HG02588 (cell line): ENCODE measurements at regions not wholly inside any gene's neighbourhood (a gene's known extent, or its start where the extent isn't known, plus 50 kb on each side); places are given as distances from the start of the nearest gene placed in this dataset.
"Not testable (repeated sequence)": the region's sequence is repeated elsewhere in the genome, so short reads cannot be mapped to it uniquely, and the experiment has no call there.

Experiments used
- ATAC-seq: cut with Tn5 transposase; IDR thresholded peaks from one replicate; pipeline ENCODE4 v1.9.1; 2021; ENCODE audit warnings: mild to moderate bottlenecking, moderate library complexity; ENCODE audit not compliant: unreplicated experiment

DNA sequence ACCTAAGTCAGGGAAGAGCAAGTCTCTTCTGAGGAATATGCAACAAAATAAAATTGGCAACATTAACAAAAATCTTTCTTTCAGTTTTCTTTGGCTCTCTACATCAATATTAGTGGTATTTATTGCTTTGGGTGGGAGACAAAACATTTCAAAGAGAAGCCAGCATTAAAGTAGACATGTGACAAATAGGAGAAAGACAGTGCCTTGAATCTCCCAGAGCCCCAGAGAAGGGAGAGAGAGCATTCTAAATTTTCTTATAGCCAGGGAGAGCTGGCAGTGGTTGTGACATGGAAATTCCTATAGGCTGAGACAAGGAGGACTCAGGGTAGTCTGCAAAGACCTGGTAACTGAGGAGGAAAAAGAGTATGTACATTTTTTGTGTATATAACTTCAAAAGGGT is 79.4 kb upstream of the NREP start:
- ATAC-seq: no peak

DNA sequence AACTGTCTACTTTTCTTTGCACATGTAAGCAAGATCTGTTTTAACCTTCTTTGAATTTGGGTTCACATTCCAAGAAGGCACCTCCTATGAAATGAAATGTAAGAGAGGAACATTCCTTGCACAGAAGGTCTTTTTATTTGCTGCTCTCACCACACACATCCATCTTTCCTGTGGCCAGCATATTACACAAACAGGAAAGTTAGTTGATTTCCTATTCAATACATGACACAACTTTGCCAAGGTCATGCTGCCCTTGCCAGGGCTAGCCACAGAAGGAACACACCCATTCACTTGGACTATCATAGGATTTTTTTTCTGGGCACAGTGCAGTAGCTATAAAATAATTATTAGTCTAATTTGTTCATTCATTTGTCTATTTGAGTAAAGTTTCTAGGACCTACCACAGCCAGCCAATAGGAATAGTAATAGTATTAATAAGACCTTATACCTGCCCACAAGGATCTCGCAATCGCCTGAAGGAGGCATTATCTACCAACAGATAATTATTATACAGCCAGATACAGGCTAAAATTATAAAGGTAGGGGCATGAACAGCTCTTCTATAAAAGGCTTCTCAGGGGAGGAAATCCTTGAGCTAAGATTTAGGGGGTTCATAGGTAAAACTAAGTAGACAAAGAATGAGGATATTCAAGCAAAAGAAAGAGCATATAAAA is 78.1 kb upstream of the NREP start:
- ATAC-seq: no peak

DNA sequence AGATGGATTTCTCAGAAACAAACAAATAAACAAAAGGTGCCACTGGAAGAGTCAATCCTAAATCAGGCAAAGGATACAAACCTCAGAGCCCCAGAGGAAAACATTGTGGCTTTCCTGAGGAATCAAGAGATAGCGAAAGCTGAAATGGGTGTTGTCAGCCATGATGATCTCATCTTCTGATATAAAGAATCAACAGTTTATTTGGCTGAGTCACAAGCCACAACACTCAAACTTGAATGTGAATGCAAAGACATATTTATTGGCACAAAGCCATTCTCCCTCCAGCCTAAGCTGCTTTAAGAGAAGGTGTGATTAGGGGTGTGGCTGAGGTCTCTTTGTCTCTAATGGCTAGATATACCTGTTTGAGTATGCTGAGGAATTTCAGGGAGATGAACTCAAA is 73.3 kb upstream of the NREP start:
- no peak for ATAC-seq

DNA sequence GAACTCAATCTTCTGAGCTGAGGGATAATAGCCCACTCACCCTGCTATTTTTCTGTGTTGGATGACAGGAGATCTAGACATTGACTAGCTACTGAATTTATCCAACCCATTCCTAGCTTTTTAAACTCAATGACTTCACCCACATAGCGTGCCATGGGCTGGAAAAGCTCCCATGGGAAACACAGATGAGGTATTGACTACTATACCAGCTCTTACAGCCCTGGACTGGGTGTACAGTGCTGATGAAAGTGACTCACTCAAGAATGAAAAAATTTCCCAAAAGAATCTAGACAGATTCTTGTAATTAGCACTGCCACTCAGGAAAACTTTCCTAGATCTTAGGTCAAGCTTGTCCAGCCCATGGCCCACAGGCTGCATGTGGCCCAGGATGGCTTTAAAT is 72.7 kb upstream of the NREP start:
- no peak for ATAC-seq

DNA sequence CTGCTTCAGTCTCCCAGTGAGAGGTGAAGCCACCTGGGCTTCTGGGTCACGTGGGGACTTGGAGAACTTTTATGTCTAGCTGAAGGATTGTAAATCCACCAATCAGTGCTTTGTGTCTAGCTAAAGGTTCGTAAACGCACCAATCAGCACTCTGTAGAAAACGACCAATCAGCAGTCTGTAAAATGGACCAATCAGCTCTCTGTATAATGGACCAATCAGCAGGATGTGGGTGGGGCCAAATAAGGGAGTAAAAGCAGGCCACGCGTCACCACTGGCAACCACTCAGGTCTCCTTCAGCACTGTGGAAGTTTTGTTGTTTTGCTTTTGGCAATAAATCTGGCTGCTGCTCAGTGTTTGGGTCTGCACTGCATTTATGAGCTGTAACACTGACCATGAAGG is 69.1 kb upstream of the NREP start:
- ATAC-seq: no peak

DNA sequence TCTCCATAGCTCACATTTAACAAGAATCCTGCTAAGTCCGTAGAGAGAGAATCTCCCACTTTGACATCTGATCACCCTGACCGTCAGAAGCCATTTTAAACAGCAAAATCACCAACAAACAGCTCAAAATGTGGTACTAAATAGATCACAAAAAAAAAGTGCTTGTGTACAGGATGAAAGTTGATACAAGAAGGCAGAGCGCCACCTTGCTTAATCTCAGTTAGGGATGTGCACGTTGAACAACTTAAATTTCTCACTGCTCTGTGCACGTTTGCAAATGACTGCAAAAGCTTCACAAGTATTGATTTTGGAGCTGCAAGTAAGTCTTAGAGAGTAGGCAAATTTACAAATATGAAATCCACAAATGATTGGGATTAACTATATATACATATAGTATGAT is 63.1 kb upstream of the NREP start:
- ATAC-seq: no peak

DNA sequence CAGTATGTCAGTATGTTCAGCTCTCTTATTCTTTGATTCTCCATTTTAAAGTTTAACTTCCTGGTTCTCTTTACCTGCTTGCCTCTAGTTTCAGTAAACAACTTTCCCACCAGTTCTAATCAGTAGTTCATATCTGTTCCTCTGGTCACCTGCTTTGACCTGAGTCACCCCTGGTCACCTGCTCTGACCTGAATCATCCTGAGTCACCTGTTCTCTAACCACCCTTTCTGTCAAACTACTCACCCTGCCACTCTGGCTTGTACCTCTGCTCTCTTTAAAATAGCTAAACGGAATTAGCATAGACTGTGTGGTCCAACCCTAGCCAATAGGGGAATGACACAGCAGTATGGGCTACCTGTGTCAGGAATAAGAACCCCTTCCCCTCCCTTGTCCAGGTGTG is 62.0 kb upstream of the NREP start:
- ATAC-seq: not testable (repeated sequence)

DNA sequence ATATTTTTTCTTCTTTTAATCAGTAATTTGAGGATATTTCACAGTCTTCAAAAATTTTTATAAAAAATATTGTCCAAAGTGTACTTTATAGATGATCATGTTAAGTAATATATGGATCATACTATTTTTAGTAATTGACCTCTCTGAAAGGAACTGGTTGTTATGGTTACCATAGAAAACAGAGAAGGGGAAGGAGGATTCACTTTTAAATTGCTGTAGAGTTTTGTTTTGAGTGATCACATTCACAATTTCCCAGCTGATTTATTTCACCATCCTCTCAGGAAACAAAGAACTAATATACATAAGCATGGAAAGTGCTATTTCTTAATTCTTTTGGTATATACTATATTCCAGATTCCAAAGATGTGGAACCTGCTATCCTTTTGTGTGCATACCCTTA is 56.5 kb upstream of the NREP start:
- ATAC-seq: no peak

DNA sequence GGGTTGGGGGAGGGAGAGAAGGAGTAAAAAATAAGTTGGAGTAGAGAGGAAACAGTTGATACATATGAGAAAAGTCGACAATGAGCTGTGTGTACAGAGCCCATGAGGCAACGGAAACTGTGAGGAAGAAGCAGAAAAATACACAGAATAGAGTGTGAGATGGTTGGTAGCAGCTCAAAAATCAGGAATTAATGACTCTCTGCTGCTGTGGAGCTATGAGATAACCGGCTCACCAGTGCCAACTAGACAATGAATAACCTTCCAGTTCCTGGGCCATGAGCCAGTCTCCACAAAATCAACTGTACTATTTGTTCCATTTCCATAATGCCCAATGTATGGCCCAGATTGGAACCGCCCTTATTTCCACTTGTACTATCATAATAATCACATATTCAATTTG is 53.1 kb upstream of the NREP start:
- ATAC-seq: no peak
